OCI-LY7 (cell line): ENCODE measurements at regions not wholly inside any gene's neighbourhood (a gene's known extent, or its start where the extent isn't known, plus 50 kb on each side); places are given as distances from the start of the nearest gene placed in this dataset.

Source experiments
- BruUV-seq: library from RNA; stranded (reverse); fragments of 400-500 nt; replicated peaks from 2 replicates; lab custom pipeline; 2021; lab: Mats Ljungman, UMichigan
- CTCF ChIA-PET: fragments of 300-600 bp; sonication (Branson Sonifier 250); formaldehyde crosslinking; loops from one replicate; lab custom pipeline; 2022; ENCODE audit warnings: antibody characterized with exemption; ENCODE audit not compliant: unreplicated experiment; lab: Charles Lee
- POLR2A ChIA-PET: fragments of 300-600 bp; sonication (Branson Sonifier 250); formaldehyde crosslinking; loops from one replicate; lab custom pipeline; 2022; ENCODE audit warnings: antibody characterized with exemption; lab: Charles Lee
- DNase-seq: peaks from one replicate; pipeline ENCODE4 v3.0.0-alpha.2; 2015; ENCODE audit warnings: low spot score
- H2AFZ ChIP-seq: fragments of 200-600 bp; sonication (generic), shearing (Covaris generic); 2 replicates; pipeline ENCODE4 v1.6.1; 2014; ENCODE audit warnings: mild to moderate bottlenecking, antibody characterized with exemption, low read length, moderate library complexity
- H3K27ac ChIP-seq: fragments of 200-600 bp; sonication (generic); 2 replicates; pipeline ENCODE4 v1.5.1; 2014; ENCODE audit warnings: mixed run types, low read depth, mild to moderate bottlenecking, moderate library complexity, low read length, inconsistent platforms; ENCODE audit not compliant: poor library complexity, severe bottlenecking
- H3K36me3 ChIP-seq: fragments of 200-600 bp; sonication (generic); 2 replicates; pipeline ENCODE4 v1.6.1; 2014; ENCODE audit warnings: mild to moderate bottlenecking, antibody characterized with exemption, low read length, moderate library complexity, mixed read lengths; ENCODE audit not compliant: insufficient read depth
- H3K4me1 ChIP-seq: fragments of 200-600 bp; sonication (generic); 2 replicates; pipeline ENCODE4 v1.5.1; 2014; ENCODE audit warnings: mild to moderate bottlenecking, low read length; ENCODE audit not compliant: insufficient read depth, poor library complexity, severe bottlenecking
- H3K4me2 ChIP-seq: fragments of 200-600 bp; sonication (generic); 2 replicates; pipeline ENCODE4 v1.6.1; 2014; ENCODE audit warnings: mild to moderate bottlenecking, low read length
- H3K4me3 ChIP-seq: fragments of 200-600 bp; sonication (generic); 2 replicates; pipeline ENCODE4 v1.5.1; 2014; ENCODE audit warnings: mild to moderate bottlenecking, low read depth, low read length; ENCODE audit not compliant: poor library complexity, severe bottlenecking
- H3K79me2 ChIP-seq: fragments of 200-600 bp; sonication (generic); 2 replicates; pipeline ENCODE4 v1.6.1; 2016; ENCODE audit warnings: low read depth, mild to moderate bottlenecking, low read length, moderate library complexity, mixed read lengths; ENCODE audit not compliant: insufficient read depth
- H3K9me2 ChIP-seq: fragments of 200-600 bp; sonication (generic); 2 replicates; pipeline ENCODE4 v1.6.1; 2016; ENCODE audit warnings: mild to moderate bottlenecking, low read length, mixed read lengths; ENCODE audit not compliant: insufficient read depth
- H3K9me3 ChIP-seq: fragments of 200-600 bp; sonication (generic); 2 replicates; pipeline ENCODE4 v1.6.1; 2014; ENCODE audit warnings: mild to moderate bottlenecking, mixed run types, low read length, mixed read lengths
- H4K20me1 ChIP-seq: fragments of 200-600 bp; sonication (generic); 2 replicates; pipeline ENCODE4 v1.6.1; 2014; ENCODE audit warnings: mild to moderate bottlenecking, antibody characterized with exemption, low read length, moderate library complexity, mixed read lengths; ENCODE audit not compliant: insufficient read depth
- CTCF ChIP-seq: fragments of 200-600 bp; sonication (generic); conservative IDR thresholded peaks from 2 replicates; pipeline ENCODE4 v1.5.1; 2014; ENCODE audit warnings: mild to moderate bottlenecking, antibody characterized with exemption, low read length, moderate library complexity, mixed read lengths
- EZH2phosphoT487 ChIP-seq: fragments of 200-600 bp; sonication (generic); IDR thresholded peaks from 2 replicates; pipeline ENCODE4 v1.6.1; 2018; ENCODE audit warnings: low read depth, borderline replicate concordance, mild to moderate bottlenecking, mixed run types, antibody characterized with exemption, low read length, moderate library complexity, mixed read lengths
- intact Hi-C: fragments of 100-400 bp; cut with micrococcal nuclease; formaldehyde crosslinking; loops from one replicate; pipeline ENCODE4 v1.10.0; 2022; ENCODE audit not compliant: unreplicated experiment

- Histone ChIP-seq H3K4me3 (no peak overlapping the region), H3K36me3 (no peaks in the 10 kb centered on the region), H2AFZ (no peak overlapping the region), H4K20me1 (no peaks in the 10 kb centered on the region), H3K9me2 (no peaks in the 10 kb centered on the region), H3K79me2 (no peaks in the 10 kb centered on the region), H3K4me1 (peaks cover 9% of the 10 kb centered on the region), H3K9me3 (peaks cover 16% of the 10 kb centered on the region; the same call in 1 of the 2 replicates), H3K27ac (no peak overlapping the region), H3K4me2 (no peak overlapping the region)
- no peak for TF ChIP-seq EZH2phosphoT487
- no peak for TF ChIP-seq CTCF
- no TSS peak for BruUV-seq
- CTCF ChIA-PET = interaction anchor here (0.6 kb wide), 1 partner anchor 235 kb away, joined by 3 read pairs; no protein-coding TSS in a partner anchor
- no peak for DNase-seq
- intact Hi-C loops = no loop called here
- POLR2A ChIA-PET = interaction anchor here (0.6 to 0.7 kb wide), 2 partner anchors 16 to 31 kb away, joined by 3 to 5 read pairs; no protein-coding TSS in a partner anchor
Observed at GRCh38 chr17:70795620-70796019, 626.3 kb downstream of the KCNJ2 start.

GRCh38 chr17:70796757-70797156 is 627.4 kb downstream of the KCNJ2 start:
- no peak overlapping the region for H3K4me3 ChIP-seq
- DNase-seq = peak; percentile 60

More at GRCh38 chr17:70796757-70797156, 627.4 kb downstream of the KCNJ2 start:
- BruUV-seq = no TSS peak
- Histone ChIP-seq H3K4me1 (peaks cover 9% of the 10 kb centered on the region), H3K79me2 (no peaks in the 10 kb centered on the region), H3K4me2 (no peak overlapping the region), H3K27ac (peak overlapping the region; percentile 21), H2AFZ (peak overlapping the region; percentile 84), H3K9me2 (no peaks in the 10 kb centered on the region), H3K36me3 (no peaks in the 10 kb centered on the region), H4K20me1 (no peaks in the 10 kb centered on the region), H3K9me3 (peaks cover 16% of the 10 kb centered on the region; the same call in 1 of the 2 replicates)
- no peak for TF ChIP-seq CTCF
- TF ChIP-seq EZH2phosphoT487 = no peak
- ChIA-PET POLR2A (no interaction called here), CTCF (no interaction called here)
- intact Hi-C loops = no loop called here
